Ishikawa (cell line): ENCODE measurements at regions not wholly inside any gene's neighbourhood (a gene's known extent, or its start where the extent isn't known, plus 50 kb on each side); places are given as distances from the start of the nearest gene placed in this dataset.

ENCODE experiments used
- CEBPB ChIP-seq: IDR thresholded peaks from 2 replicates; pipeline ENCODE4 v1.6.1; 2012
- CREB1 ChIP-seq: IDR thresholded peaks from 2 replicates; pipeline ENCODE4 v1.6.1; 2012; ENCODE audit warnings: low read depth
- EGR1 ChIP-seq: IDR thresholded peaks from 2 replicates; pipeline ENCODE4 v1.6.1; 2012
- EP300 ChIP-seq: IDR thresholded peaks from 2 replicates; pipeline ENCODE4 v1.6.1; 2012; ENCODE audit warnings: borderline replicate concordance
- FOXM1 ChIP-seq: IDR thresholded peaks from 2 replicates; pipeline ENCODE4 v1.6.1; 2012; ENCODE audit warnings: low read depth, borderline replicate concordance
- MAX ChIP-seq: IDR thresholded peaks from 2 replicates; pipeline ENCODE4 v1.6.1; 2012
- RAD21 ChIP-seq: IDR thresholded peaks from 2 replicates; pipeline ENCODE4 v1.6.1; 2012; ENCODE audit warnings: low read depth
- TAF1 ChIP-seq: IDR thresholded peaks from 2 replicates; pipeline ENCODE4 v1.6.1; 2012; ENCODE audit warnings: low read depth, mild to moderate bottlenecking
- TCF12 ChIP-seq: IDR thresholded peaks from 2 replicates; pipeline ENCODE4 v1.6.1; 2012; ENCODE audit warnings: low read depth
- USF1 ChIP-seq: IDR thresholded peaks from 2 replicates; pipeline ENCODE4 v1.6.1; 2012
- TF ChIP-seq, protein P1 (sequence below): IDR thresholded peaks from 2 replicates; pipeline ENCODE4 v1.6.1; 2012; ENCODE audit warnings: low read depth, mild to moderate bottlenecking

DNA sequence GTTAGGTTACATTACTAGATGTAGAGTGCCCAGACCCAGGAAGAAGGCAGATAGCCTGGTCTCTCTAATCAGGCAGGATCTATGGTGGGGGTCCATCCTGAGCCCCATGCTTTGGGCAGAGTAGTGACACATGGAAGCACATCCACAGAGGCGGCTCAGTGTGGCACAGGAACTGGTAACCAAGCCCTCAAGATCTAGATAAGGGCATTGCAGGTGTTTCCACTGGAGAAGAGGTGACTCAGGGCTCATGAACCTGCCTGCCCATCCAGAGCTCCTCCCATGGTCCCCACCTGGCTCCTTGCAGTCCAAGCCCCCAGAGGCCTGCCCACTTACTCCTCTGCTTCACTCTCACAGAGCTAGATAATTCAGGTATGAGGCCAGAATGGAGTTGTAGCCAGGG lies 62.0 kb upstream of the TMEM132E start:
- TF ChIP-seq CREB1 (no peak), FOXM1 (no peak), CEBPB (no peak), TCF12 (no peak), MAX (no peak), EP300 (no peak), EGR1 (no peak), RAD21 (no peak), USF1 (no peak), TAF1 (no peak)
- TF ChIP-seq, protein P1, sequence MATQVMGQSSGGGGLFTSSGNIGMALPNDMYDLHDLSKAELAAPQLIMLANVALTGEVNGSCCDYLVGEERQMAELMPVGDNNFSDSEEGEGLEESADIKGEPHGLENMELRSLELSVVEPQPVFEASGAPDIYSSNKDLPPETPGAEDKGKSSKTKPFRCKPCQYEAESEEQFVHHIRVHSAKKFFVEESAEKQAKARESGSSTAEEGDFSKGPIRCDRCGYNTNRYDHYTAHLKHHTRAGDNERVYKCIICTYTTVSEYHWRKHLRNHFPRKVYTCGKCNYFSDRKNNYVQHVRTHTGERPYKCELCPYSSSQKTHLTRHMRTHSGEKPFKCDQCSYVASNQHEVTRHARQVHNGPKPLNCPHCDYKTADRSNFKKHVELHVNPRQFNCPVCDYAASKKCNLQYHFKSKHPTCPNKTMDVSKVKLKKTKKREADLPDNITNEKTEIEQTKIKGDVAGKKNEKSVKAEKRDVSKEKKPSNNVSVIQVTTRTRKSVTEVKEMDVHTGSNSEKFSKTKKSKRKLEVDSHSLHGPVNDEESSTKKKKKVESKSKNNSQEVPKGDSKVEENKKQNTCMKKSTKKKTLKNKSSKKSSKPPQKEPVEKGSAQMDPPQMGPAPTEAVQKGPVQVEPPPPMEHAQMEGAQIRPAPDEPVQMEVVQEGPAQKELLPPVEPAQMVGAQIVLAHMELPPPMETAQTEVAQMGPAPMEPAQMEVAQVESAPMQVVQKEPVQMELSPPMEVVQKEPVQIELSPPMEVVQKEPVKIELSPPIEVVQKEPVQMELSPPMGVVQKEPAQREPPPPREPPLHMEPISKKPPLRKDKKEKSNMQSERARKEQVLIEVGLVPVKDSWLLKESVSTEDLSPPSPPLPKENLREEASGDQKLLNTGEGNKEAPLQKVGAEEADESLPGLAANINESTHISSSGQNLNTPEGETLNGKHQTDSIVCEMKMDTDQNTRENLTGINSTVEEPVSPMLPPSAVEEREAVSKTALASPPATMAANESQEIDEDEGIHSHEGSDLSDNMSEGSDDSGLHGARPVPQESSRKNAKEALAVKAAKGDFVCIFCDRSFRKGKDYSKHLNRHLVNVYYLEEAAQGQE = no peak
